ENCODE measurements at regions not wholly inside any gene's neighbourhood (a gene's known extent, or its start where the extent isn't known, plus 50 kb on each side); places are given as distances from the start of the nearest gene placed in this dataset.

- TF ChIP-seq CTCF (IDR thresholded peaks at IDR 0.05; ENCODE audit: poor library complexity, severe bottlenecking) (no peak), EZH2 (IDR thresholded peaks at IDR 0.05; ENCODE audit: borderline replicate concordance, insufficient read depth, low read length, poor library complexity, severe bottlenecking) (no peak), TAF1 (IDR thresholded peaks at IDR 0.05; ENCODE audit: low read depth) (no peak), EP300 (conservative IDR thresholded peaks at IDR 0.05; ENCODE audit: poor library complexity, severe bottlenecking) (no peak), POLR2AphosphoS5 (IDR thresholded peaks at IDR 0.05) (no peak)
Measured at GRCh38 chr16:79395591-79395990, 204.9 kb downstream of the MAF start.

All from neural cell (in vitro differentiated cells).